Endodermal cell (in vitro differentiated cells): ENCODE measurements at regions not wholly inside any gene's neighbourhood (a gene's known extent, or its start where the extent isn't known, plus 50 kb on each side); places are given as distances from the start of the nearest gene placed in this dataset.
"Not testable (repeated sequence)": the region's sequence is repeated elsewhere in the genome, so short reads cannot be mapped to it uniquely, and the experiment has no call there.

Source experiments
- DNase-seq: peaks from one replicate; pipeline ENCODE4 v3.0.0-alpha.2; 2017
- H3K27ac ChIP-seq: 2 replicates; pipeline ENCODE4 v1.5.1; 2013; ENCODE audit warnings: mild to moderate bottlenecking, low read depth, low read length, moderate library complexity
- H3K27me3 ChIP-seq: 2 replicates; pipeline ENCODE4 v1.6.1; 2013; ENCODE audit warnings: mild to moderate bottlenecking, low read length, moderate library complexity; ENCODE audit not compliant: insufficient read depth, control insufficient read depth, poor library complexity, severe bottlenecking
- H3K36me3 ChIP-seq: 2 replicates; pipeline ENCODE4 v1.7.0; 2013; ENCODE audit warnings: mild to moderate bottlenecking, low read length, moderate library complexity; ENCODE audit not compliant: control insufficient read depth, insufficient read depth
- H3K4me1 ChIP-seq: one replicate; pipeline ENCODE4 v1.7.0; 2013; ENCODE audit warnings: low read length; ENCODE audit not compliant: control insufficient read depth, insufficient read depth
- H3K4me3 ChIP-seq: 2 replicates; pipeline ENCODE4 v1.5.1; 2013; ENCODE audit warnings: mild to moderate bottlenecking, low read length, moderate library complexity
- H3K9ac ChIP-seq: 2 replicates; pipeline ENCODE4 v1.6.1; 2013; ENCODE audit warnings: mild to moderate bottlenecking, low read length, moderate library complexity; ENCODE audit not compliant: poor library complexity, severe bottlenecking; ENCODE audit errors: extremely low read depth
- H3K9me3 ChIP-seq: 2 replicates; pipeline ENCODE4 v1.6.1; 2013; ENCODE audit warnings: mild to moderate bottlenecking, low read length, moderate library complexity; ENCODE audit not compliant: control insufficient read depth
- H3K27ac Mint-ChIP-seq: 2 replicates; pipeline ENCODE4 v1.8.0; 2020; ENCODE audit warnings: mixed read lengths
- H3K27me3 Mint-ChIP-seq: 2 replicates; pipeline ENCODE4 v1.8.0; 2021; ENCODE audit warnings: mild to moderate bottlenecking, mixed read lengths; ENCODE audit not compliant: insufficient read depth
- H3K36me3 Mint-ChIP-seq: 2 replicates; pipeline ENCODE4 v1.8.0; 2020; ENCODE audit warnings: low read depth, mixed read lengths
- H3K4me1 Mint-ChIP-seq: 2 replicates; pipeline ENCODE4 v1.8.0; 2020; ENCODE audit warnings: mixed read lengths
- H3K4me3 Mint-ChIP-seq: 2 replicates; pipeline ENCODE4 v1.8.0; 2020; ENCODE audit warnings: mild to moderate bottlenecking, moderate library complexity, mixed read lengths
- H3K9me3 Mint-ChIP-seq: 2 replicates; pipeline ENCODE4 v1.8.0; 2020; ENCODE audit warnings: mild to moderate bottlenecking, mixed read lengths
- WGBS, 2 experiments: methylation state at CpG; one replicate each; pipeline versions ENCODE4 v1.1.5 to v1.1.7; 2013; ENCODE audit warnings: missing lambda C conversion rate in 2 of 2, mixed read lengths in 1 of 2; ENCODE audit not compliant: insufficient coverage in 1 of 2, insufficient read length in 1 of 2; 5-methylcytosine and 5-hydroxymethylcytosine counted together
- TF ChIP-seq, protein P1 (sequence below): fragments of 200-600 bp; sonication (generic); conservative IDR thresholded peaks from 2 replicates; pipeline ENCODE4 v1.5.0; 2021; ENCODE audit warnings: antibody characterized with exemption, mild to moderate bottlenecking

DNA sequence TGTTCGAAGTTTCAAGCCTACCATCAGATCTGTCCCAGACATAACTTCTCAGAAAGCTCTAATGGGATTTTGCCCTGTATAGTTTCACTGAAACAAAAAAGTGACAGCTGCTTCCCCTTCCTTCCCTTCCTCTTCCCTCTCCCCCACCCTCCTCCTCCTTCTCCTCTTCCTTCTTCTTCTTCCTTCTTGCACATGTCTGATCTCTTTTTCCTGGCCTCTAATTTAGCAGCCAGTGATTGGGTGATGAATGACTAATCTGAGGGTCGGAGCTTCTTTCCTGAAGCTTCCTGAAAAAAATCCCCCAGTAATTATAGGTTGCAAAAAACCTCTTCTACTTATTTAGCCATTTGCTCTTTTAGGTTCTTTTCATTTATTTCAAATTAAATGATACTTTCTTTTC, 168.7 kb downstream of the POTEB3 start:
- H3K9me3 Mint-ChIP-seq: peaks cover 63% of the 10 kb centered on the region
- Histone ChIP-seq H3K27ac (no peak overlapping the region), H3K36me3 (no peaks in the 10 kb centered on the region), H3K27me3 (no peaks in the 10 kb centered on the region), H3K4me1 (no peaks in the 10 kb centered on the region), H3K4me3 (no peak overlapping the region), H3K9ac (no peak overlapping the region), H3K9me3 (peaks cover 58% of the 10 kb centered on the region)
- peaks cover 2% of the 10 kb centered on the region for H3K36me3 Mint-ChIP-seq
- DNase-seq: no peak
- H3K27ac Mint-ChIP-seq: no peak overlapping the region
- no peaks in the 10 kb centered on the region for H3K27me3 Mint-ChIP-seq
- WGBS, 2 experiments: 63 to 94% methylated on average over 1 to 2 of the region's 2 CpGs
- TF ChIP-seq, protein P1, sequence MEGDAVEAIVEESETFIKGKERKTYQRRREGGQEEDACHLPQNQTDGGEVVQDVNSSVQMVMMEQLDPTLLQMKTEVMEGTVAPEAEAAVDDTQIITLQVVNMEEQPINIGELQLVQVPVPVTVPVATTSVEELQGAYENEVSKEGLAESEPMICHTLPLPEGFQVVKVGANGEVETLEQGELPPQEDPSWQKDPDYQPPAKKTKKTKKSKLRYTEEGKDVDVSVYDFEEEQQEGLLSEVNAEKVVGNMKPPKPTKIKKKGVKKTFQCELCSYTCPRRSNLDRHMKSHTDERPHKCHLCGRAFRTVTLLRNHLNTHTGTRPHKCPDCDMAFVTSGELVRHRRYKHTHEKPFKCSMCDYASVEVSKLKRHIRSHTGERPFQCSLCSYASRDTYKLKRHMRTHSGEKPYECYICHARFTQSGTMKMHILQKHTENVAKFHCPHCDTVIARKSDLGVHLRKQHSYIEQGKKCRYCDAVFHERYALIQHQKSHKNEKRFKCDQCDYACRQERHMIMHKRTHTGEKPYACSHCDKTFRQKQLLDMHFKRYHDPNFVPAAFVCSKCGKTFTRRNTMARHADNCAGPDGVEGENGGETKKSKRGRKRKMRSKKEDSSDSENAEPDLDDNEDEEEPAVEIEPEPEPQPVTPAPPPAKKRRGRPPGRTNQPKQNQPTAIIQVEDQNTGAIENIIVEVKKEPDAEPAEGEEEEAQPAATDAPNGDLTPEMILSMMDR: no peak
- no peaks in the 10 kb centered on the region for H3K4me1 Mint-ChIP-seq
- no peak overlapping the region for H3K4me3 Mint-ChIP-seq

DNA sequence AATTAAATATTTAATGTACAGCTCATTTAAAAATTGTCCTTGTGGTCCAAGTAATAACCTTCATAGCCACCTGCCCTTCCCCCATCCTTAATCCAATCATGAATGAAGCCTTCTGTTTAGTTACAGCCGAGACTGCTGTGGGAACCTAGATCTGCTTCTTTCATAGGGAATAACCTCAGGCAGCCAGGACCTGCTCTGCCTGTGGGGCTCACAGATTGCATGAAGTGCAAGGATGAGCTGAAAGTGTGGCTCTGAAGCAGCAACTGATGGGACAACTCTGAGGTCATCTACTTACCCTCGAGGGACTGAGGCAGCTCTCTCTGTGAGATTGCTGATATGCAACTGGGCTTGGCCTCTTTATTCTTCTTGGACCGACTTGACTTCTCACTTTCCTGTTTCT, 169.8 kb downstream of the POTEB3 start:
- DNase-seq: no peak
- peaks cover 2% of the 10 kb centered on the region for H3K36me3 Mint-ChIP-seq

DNA sequence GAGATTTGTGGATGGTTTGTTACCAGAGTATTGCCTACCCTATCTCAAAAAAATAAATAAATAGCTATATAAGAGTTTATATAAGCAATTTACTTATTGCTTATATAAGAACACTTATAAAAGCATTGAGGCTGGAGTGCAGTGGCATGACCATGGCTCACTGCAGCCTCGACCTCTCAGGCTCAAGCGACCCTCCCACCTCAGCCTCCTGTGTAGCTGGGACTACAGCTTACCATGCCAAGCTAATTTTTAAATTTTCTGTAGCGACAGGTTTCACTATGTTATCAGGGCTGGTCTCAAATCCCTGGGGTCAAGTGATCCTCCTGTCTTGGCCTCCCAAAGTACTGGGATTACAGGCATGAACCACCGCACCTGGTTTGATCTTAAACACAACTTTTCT, 170.6 kb downstream of the POTEB3 start:
- H3K27ac Mint-ChIP-seq, H3K27ac ChIP-seq, H3K36me3 Mint-ChIP-seq, H3K9ac ChIP-seq, H3K4me3 Mint-ChIP-seq, DNase-seq, H3K4me3 ChIP-seq, H3K27me3 Mint-ChIP-seq, H3K36me3 ChIP-seq, H3K4me1 Mint-ChIP-seq, H3K27me3 ChIP-seq, H3K4me1 ChIP-seq: not testable (repeated sequence)
- peaks cover 76% of the 10 kb centered on the region for H3K9me3 ChIP-seq
- 69 to 73% methylated on average over 4 of the region's 4 CpGs for WGBS, 2 experiments
- peaks cover 76% of the 10 kb centered on the region for H3K9me3 Mint-ChIP-seq

More for the DNA sequence above, 169.8 kb downstream of the POTEB3 start:
- H3K4me1 ChIP-seq: no peaks in the 10 kb centered on the region
- WGBS, 2 experiments: 61 to 71% methylated on average over 3 of the region's 3 CpGs
- H3K4me3 ChIP-seq: no peak overlapping the region
- no peaks in the 10 kb centered on the region for H3K4me1 Mint-ChIP-seq
- TF ChIP-seq, protein P1: no peak
- no peaks in the 10 kb centered on the region for H3K27me3 ChIP-seq
- H3K9ac ChIP-seq: no peak overlapping the region
- peaks cover 69% of the 10 kb centered on the region for H3K9me3 ChIP-seq
- no peak overlapping the region for H3K27ac Mint-ChIP-seq
- no peak overlapping the region for H3K27ac ChIP-seq
- H3K36me3 ChIP-seq: no peaks in the 10 kb centered on the region
- no peak overlapping the region for H3K4me3 Mint-ChIP-seq
- H3K27me3 Mint-ChIP-seq: no peaks in the 10 kb centered on the region
- peaks cover 71% of the 10 kb centered on the region for H3K9me3 Mint-ChIP-seq

DNA sequence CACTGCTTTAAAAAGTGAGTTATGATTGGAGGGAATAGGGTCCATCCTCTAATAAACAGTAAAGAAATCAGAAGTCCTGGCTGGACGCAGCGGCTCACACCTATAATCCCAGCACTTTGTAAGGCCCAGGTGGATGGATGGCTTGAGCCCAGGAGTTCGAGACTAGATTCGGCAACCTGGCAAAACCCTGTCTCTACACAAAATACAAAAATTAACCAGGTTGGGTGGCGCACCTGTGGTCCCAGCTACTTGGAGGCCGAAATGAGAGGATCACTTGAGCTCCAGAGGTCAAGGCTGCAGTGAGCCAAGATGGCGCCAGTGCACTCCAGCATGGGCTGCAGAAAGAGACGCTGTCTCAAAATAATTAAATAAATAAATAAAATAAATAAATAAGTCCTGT, 171.2 kb downstream of the POTEB3 start:
- Histone ChIP-seq H3K27me3 (no peaks in the 10 kb centered on the region), H3K4me3 (peak overlapping the region; percentile 1), H3K27ac (no peak overlapping the region), H3K9me3 (peaks cover 81% of the 10 kb centered on the region), H3K4me1 (no peaks in the 10 kb centered on the region), H3K36me3 (no peaks in the 10 kb centered on the region), H3K9ac (no peak overlapping the region)
- no peaks in the 10 kb centered on the region for H3K27me3 Mint-ChIP-seq
- TF ChIP-seq, protein P1: no peak
- 75 to 79% methylated on average over 6 to 7 of the region's 8 CpGs for WGBS, 2 experiments
- H3K4me3 Mint-ChIP-seq: no peak overlapping the region
- H3K27ac Mint-ChIP-seq: no peak overlapping the region
- H3K36me3 Mint-ChIP-seq: peaks cover 2% of the 10 kb centered on the region
- H3K9me3 Mint-ChIP-seq: peaks cover 82% of the 10 kb centered on the region
- no peaks in the 10 kb centered on the region for H3K4me1 Mint-ChIP-seq
- DNase-seq: peak; percentile 37
